HepG2 (cell line): ENCODE measurements at regions not wholly inside any gene's neighbourhood (a gene's known extent, or its start where the extent isn't known, plus 50 kb on each side); places are given as distances from the start of the nearest gene placed in this dataset.

ENCODE experiments used
- ATAC-seq: fragments of 200-7000 bp; cut with Tn5 transposase; 3 replicates; pipeline ENCODE4 v1.9.1; 2020; ENCODE audit warnings: mild to moderate bottlenecking, moderate library complexity
- BruUV-seq: library from RNA; stranded (reverse); fragments of 400-500 nt; replicated peaks from 2 replicates; lab custom pipeline; 2021; lab: Mats Ljungman, UMichigan
- CTCF ChIA-PET: fragments of 300-600 bp; formaldehyde crosslinking; extraction: SDS; loops from one replicate; lab custom pipeline; 2021; ENCODE audit warnings: low total read pairs, inconsistent platforms, low intra/inter-chr PET ratio; lab: Yijun Ruan, JAX
- POLR2A ChIA-PET: fragments of 350-600 bp; sonication (Branson Sonifier 250); formaldehyde crosslinking; loops from one replicate; lab custom pipeline; 2020; ENCODE audit warnings: antibody characterized with exemption, inconsistent platforms; lab: Yijun Ruan, JAX
- DNase-seq: peaks from one replicate; pipeline ENCODE4 v3.0.0-alpha.2; 2015; ENCODE audit warnings: low spot score
- FAIRE-seq: peaks from 3 replicates; lab custom pipeline; 2011; peaks lifted over from hg19 to GRCh38; lab: Jason Lieb, UNC
- H2AFZ ChIP-seq: one replicate; pipeline ENCODE4 v1.6.1; 2011; ENCODE audit warnings: low read length, inconsistent platforms
- H3K27ac ChIP-seq: fragments of 300-600 bp; 3 replicates; pipeline ENCODE4 v1.8.0; 2011; ENCODE audit warnings: mixed run types, mild to moderate bottlenecking, mixed read lengths, low read length, inconsistent platforms; ENCODE audit not compliant: insufficient read depth; ENCODE audit errors: extremely low read length
- H3K27me3 ChIP-seq, 2 experiments: fragments of 200-600 bp in 1 of 2; 2 replicates in 1 of 2; 3 replicates in 1 of 2; pipeline versions ENCODE4 v1.6.0 to v1.8.0; 2011; ENCODE audit warnings: low read length in 2 of 2, mild to moderate bottlenecking in 2 of 2, moderate library complexity in 2 of 2, inconsistent platforms in 1 of 2; ENCODE audit not compliant: insufficient read depth in 2 of 2, control insufficient read depth in 1 of 2
- H3K36me3 ChIP-seq, 2 experiments: fragments of 200-600 bp in 1 of 2; replicated peaks in 1 of 2; 2 replicates in 1 of 2; 3 replicates in 1 of 2; pipeline versions ENCODE4 v1.5.1 to v1.8.0; 2011; ENCODE audit warnings: low read length in 2 of 2, inconsistent platforms in 1 of 2; ENCODE audit not compliant: insufficient read depth in 2 of 2, control insufficient read depth in 1 of 2
- H3K4me1 ChIP-seq: 2 replicates; pipeline ENCODE4 v1.5.1; 2012; ENCODE audit warnings: low read length, inconsistent platforms; ENCODE audit not compliant: insufficient read depth
- H3K4me2 ChIP-seq: 2 replicates; pipeline ENCODE4 v1.6.0; 2011; ENCODE audit warnings: low read depth, low read length, inconsistent platforms
- H3K4me3 ChIP-seq, 3 experiments: fragments of 200-600 bp in 1 of 3; sonication (generic), shearing (Covaris generic) in 1 of 3; replicated peaks in 1 of 3; 2 replicates each; pipeline ENCODE4 v1.5.1; 2011 to 2016; ENCODE audit warnings: low read length in 3 of 3, inconsistent platforms in 2 of 3, low read depth in 2 of 3, mild to moderate bottlenecking in 2 of 3, control low read depth in 1 of 3, mixed read lengths in 1 of 3; ENCODE audit not compliant: insufficient read depth in 1 of 3
- H3K79me2 ChIP-seq: one replicate; pipeline ENCODE4 v1.6.1; 2011; ENCODE audit warnings: low read length, inconsistent platforms; ENCODE audit not compliant: insufficient read depth
- H3K9ac ChIP-seq: 2 replicates; pipeline ENCODE4 v1.6.0; 2011; ENCODE audit warnings: mild to moderate bottlenecking, low read depth, low read length, inconsistent platforms; ENCODE audit not compliant: insufficient read depth
- H3K9me3 ChIP-seq: 2 replicates; pipeline ENCODE4 v1.5.1; 2012; ENCODE audit warnings: mild to moderate bottlenecking, low read length
- H4K20me1 ChIP-seq: 2 replicates; pipeline ENCODE4 v1.6.0; 2011; ENCODE audit warnings: inconsistent platforms, mild to moderate bottlenecking, low read length, moderate library complexity; ENCODE audit not compliant: insufficient read depth
- ARID5B ChIP-seq: IDR thresholded peaks from 2 replicates; pipeline ENCODE4 v1.4.0; 2020; ENCODE audit warnings: mild to moderate bottlenecking, missing genetic modification reagents
- CHCHD3 ChIP-seq: sonication (generic); formaldehyde crosslinking; IDR thresholded peaks from 2 replicates; pipeline ENCODE4 v1.8.0; 2022; ENCODE audit warnings: mild to moderate bottlenecking, missing genetic modification reagents, moderate library complexity
- FOSL2 ChIP-seq: sonication (generic); formaldehyde crosslinking; IDR thresholded peaks from 2 replicates; pipeline ENCODE4 v1.4.0; 2020; ENCODE audit warnings: missing genetic modification reagents
- GATAD1 ChIP-seq: IDR thresholded peaks from 2 replicates; pipeline ENCODE4 v1.6.1; 2016; ENCODE audit warnings: missing genetic modification reagents, missing compliant biosample characterization
- NR2C2 ChIP-seq: sonication (generic); formaldehyde crosslinking; IDR thresholded peaks from 2 replicates; pipeline ENCODE4 v1.4.0; 2020; ENCODE audit warnings: missing genetic modification reagents, mild to moderate bottlenecking, moderate library complexity, borderline replicate concordance
- PAF1 ChIP-seq: IDR thresholded peaks from 2 replicates; pipeline ENCODE4 v1.6.1; 2016; ENCODE audit warnings: missing genetic modification reagents, missing compliant biosample characterization
- PRMT3 ChIP-seq: sonication (generic); formaldehyde crosslinking; IDR thresholded peaks from 2 replicates; pipeline ENCODE4 v1.8.1; 2022; ENCODE audit warnings: low read depth, mild to moderate bottlenecking, moderate library complexity, missing genetic modification reagents, borderline replicate concordance
- RFXAP ChIP-seq: sonication (generic); formaldehyde crosslinking; IDR thresholded peaks from 2 replicates; pipeline ENCODE4 v1.4.0; 2020; ENCODE audit warnings: missing genetic modification reagents, borderline replicate concordance
- ZNF367 ChIP-seq: sonication (generic); formaldehyde crosslinking; IDR thresholded peaks from 2 replicates; pipeline ENCODE4 v1.4.0; 2020; ENCODE audit warnings: missing genetic modification reagents, borderline replicate concordance
- ZNF749 ChIP-seq: sonication (generic); formaldehyde crosslinking; IDR thresholded peaks from 2 replicates; pipeline ENCODE4 v1.8.0; 2022; ENCODE audit warnings: mild to moderate bottlenecking, missing genetic modification reagents, moderate library complexity, borderline replicate concordance
- WGBS: methylation state at CpG from one replicate; pipeline ENCODE4 v1.1.6; 2017; ENCODE audit warnings: low lambda C conversion rate; 5-methylcytosine and 5-hydroxymethylcytosine counted together
- in situ Hi-C: cut with HindIII; loops from 2 replicates; pipeline ENCODE4 v1.10.0; 2017; ENCODE audit warnings: low pct_unique_long_range_greater_than_20kb; ENCODE audit not compliant: extremely low pct_ligation_motif_present
- intact Hi-C: fragments of 100-400 bp; cut with micrococcal nuclease; formaldehyde crosslinking; loops from one replicate; pipeline ENCODE4 v1.10.0; 2022; ENCODE audit not compliant: unreplicated experiment

- no peak for DNase-seq
- TF ChIP-seq NR2C2 (CRISPR knock-in tag): 0 out of 2 replicates have a peak, but pooled peaks have one; percentile 38
- TF ChIP-seq FOSL2 (CRISPR knock-in tag): peak; percentile 37
- no peak for TF ChIP-seq ZNF749 (CRISPR knock-in tag)
- in situ Hi-C loops (no loop called here), intact Hi-C loops (no loop called here)
- Histone ChIP-seq H2AFZ (no peak overlapping the region), H3K27me3 (peaks cover 6 to 26% of the 10 kb centered on the region in 2 experiments; a peak in 3 of 5 replicates), H3K79me2 (no peaks in the 10 kb centered on the region), H3K27ac (no peak overlapping the region), H3K4me2 (no peak overlapping the region), H3K36me3 (no peaks in the 10 kb centered on the region), H3K9ac (no peak overlapping the region), H3K4me3 (no peak overlapping the region), H4K20me1 (0 out of 2 replicates have a peak, but pooled peaks cover 2% of the 10 kb centered on the region), H3K4me1 (peaks cover 8% of the 10 kb centered on the region; the same call in 1 of the 2 replicates), H3K9me3 (no peaks in the 10 kb centered on the region)
- no TSS peak for BruUV-seq
- ChIA-PET CTCF (interaction anchor here (0.6 kb wide), 1 partner anchor 48 kb away, joined by 3 read pairs; no protein-coding TSS in a partner anchor), POLR2A (no interaction called here)
- WGBS: 64% methylated on average over 6 of the region's 12 CpGs
- no peak for FAIRE-seq
- no peak for ATAC-seq
Measured at GRCh38 chr15:70245932-70246622, 148.4 kb upstream of the TLE3 start.

- H4K20me1 ChIP-seq: 0 out of 2 replicates have a peak, but pooled peaks cover 2% of the 10 kb centered on the region
- H3K9me3 ChIP-seq: no peaks in the 10 kb centered on the region
- no peak for DNase-seq
- no peak overlapping the region for H3K9ac ChIP-seq
- in situ Hi-C loops: no loop called here
- no peaks in the 10 kb centered on the region for H3K79me2 ChIP-seq
- H3K27ac ChIP-seq: no peak overlapping the region
- 52% methylated on average over 9 of the region's 9 CpGs for WGBS
- ChIA-PET CTCF (interaction anchor here (0.6 kb wide), 1 partner anchor 49 kb away, joined by 3 read pairs; no protein-coding TSS in a partner anchor), POLR2A (no interaction called here)
- peaks cover 6 to 26% of the 10 kb centered on the region in 2 experiments; a peak in 2 of 5 replicates for H3K27me3 ChIP-seq
- intact Hi-C loops: no loop called here
- no peak for ATAC-seq
- H3K4me1 ChIP-seq: peaks cover 8% of the 10 kb centered on the region; the same call in 1 of the 2 replicates
- H2AFZ ChIP-seq: no peak overlapping the region
- H3K36me3 ChIP-seq: no peaks in the 10 kb centered on the region
- H3K4me3 ChIP-seq: no peak overlapping the region
- no peak overlapping the region for H3K4me2 ChIP-seq
- BruUV-seq: no TSS peak
- FAIRE-seq: no peak
- TF ChIP-seq RFXAP (CRISPR knock-in tag): no peak
- TF ChIP-seq CHCHD3: no peak
- no peak for TF ChIP-seq ZNF367
- TF ChIP-seq PRMT3 (CRISPR knock-in tag): no peak
- TF ChIP-seq PAF1 (CRISPR knock-in tag): no peak
- TF ChIP-seq ARID5B (CRISPR knock-in tag): no peak
- TF ChIP-seq GATAD1: no peak
Measured at GRCh38 chr15:70244978-70245542, 147.3 kb upstream of the TLE3 start.
